Endothelial cell (in vitro differentiated cells): ENCODE measurements at regions not wholly inside any gene's neighbourhood (a gene's known extent, or its start where the extent isn't known, plus 50 kb on each side); places are given as distances from the start of the nearest gene placed in this dataset.

ENCODE experiments used
- DNase-seq: peaks from one replicate; pipeline ENCODE4 v3.0.0; 2021; ENCODE audit warnings: low spot score
- H3K27ac Mint-ChIP-seq: one replicate; pipeline ENCODE4 v1.8.0; 2021; ENCODE audit warnings: mixed read lengths, inconsistent platforms; ENCODE audit not compliant: unreplicated experiment
- H3K27me3 Mint-ChIP-seq: one replicate; pipeline ENCODE4 v1.8.0; 2021; ENCODE audit warnings: mild to moderate bottlenecking, moderate library complexity, mixed read lengths, inconsistent platforms; ENCODE audit not compliant: unreplicated experiment
- H3K36me3 Mint-ChIP-seq: one replicate; pipeline ENCODE4 v1.8.0; 2021; ENCODE audit warnings: mild to moderate bottlenecking, low read depth, mixed read lengths, inconsistent platforms; ENCODE audit not compliant: unreplicated experiment
- H3K4me1 Mint-ChIP-seq: one replicate; pipeline ENCODE4 v1.8.0; 2021; ENCODE audit warnings: mild to moderate bottlenecking, mixed read lengths, inconsistent platforms; ENCODE audit not compliant: unreplicated experiment
- H3K4me3 Mint-ChIP-seq: one replicate; pipeline ENCODE4 v1.8.0; 2021; ENCODE audit warnings: mild to moderate bottlenecking, mixed read lengths, inconsistent platforms; ENCODE audit not compliant: unreplicated experiment
- H3K9me3 Mint-ChIP-seq: one replicate; pipeline ENCODE4 v1.8.0; 2021; ENCODE audit warnings: mixed read lengths, inconsistent platforms; ENCODE audit not compliant: unreplicated experiment
- CTCF ChIP-seq: fragments of 200-600 bp; sonication (generic); IDR thresholded peaks from one replicate; pipeline ENCODE4 v1.5.0; 2021; ENCODE audit warnings: antibody characterized with exemption; ENCODE audit not compliant: unreplicated experiment

- peaks cover 4% of the 10 kb centered on the region for H3K27me3 Mint-ChIP-seq
- no peak for TF ChIP-seq CTCF
- no peaks in the 10 kb centered on the region for H3K36me3 Mint-ChIP-seq
- no peaks in the 10 kb centered on the region for H3K9me3 Mint-ChIP-seq
- H3K27ac Mint-ChIP-seq, result no peak overlapping the region
- no peak overlapping the region for H3K4me3 Mint-ChIP-seq
- H3K4me1 Mint-ChIP-seq, result peaks cover 11% of the 10 kb centered on the region
- no peak for DNase-seq
These were observed 283.1 kb upstream of the NR2F2 start for GRCh38 chr15:96047255-96047931.

GRCh38 chr15:96049323-96049722 is 281.2 kb upstream of the NR2F2 start:
- no peak overlapping the region for H3K4me3 Mint-ChIP-seq
- no peak for DNase-seq
- no peak overlapping the region for H3K27ac Mint-ChIP-seq
- peaks cover 14% of the 10 kb centered on the region for H3K4me1 Mint-ChIP-seq
- H3K27me3 Mint-ChIP-seq, result peaks cover 7% of the 10 kb centered on the region
- no peak for TF ChIP-seq CTCF
- no peaks in the 10 kb centered on the region for H3K9me3 Mint-ChIP-seq
- H3K36me3 Mint-ChIP-seq, result no peaks in the 10 kb centered on the region

- Mint-ChIP-seq H3K36me3 (no peaks in the 10 kb centered on the region), H3K4me3 (no peak overlapping the region), H3K27ac (no peak overlapping the region), H3K27me3 (peaks cover 7% of the 10 kb centered on the region), H3K9me3 (no peaks in the 10 kb centered on the region), H3K4me1 (peaks cover 14% of the 10 kb centered on the region)
- no peak for DNase-seq
- no peak for TF ChIP-seq CTCF
These were observed 280.7 kb upstream of the NR2F2 start for GRCh38 chr15:96049766-96050165.

GRCh38 chr15:96051598-96051997 is 278.9 kb upstream of the NR2F2 start:
- Mint-ChIP-seq H3K36me3 (no peaks in the 10 kb centered on the region), H3K27me3 (peaks cover 7% of the 10 kb centered on the region), H3K27ac (no peak overlapping the region), H3K4me3 (no peak overlapping the region), H3K4me1 (peaks cover 14% of the 10 kb centered on the region), H3K9me3 (no peaks in the 10 kb centered on the region)
- DNase-seq, result no peak
- TF ChIP-seq CTCF, result no peak

- Mint-ChIP-seq H3K4me1 (peaks cover 14% of the 10 kb centered on the region), H3K27ac (no peak overlapping the region), H3K4me3 (no peak overlapping the region), H3K36me3 (no peaks in the 10 kb centered on the region), H3K27me3 (peaks cover 7% of the 10 kb centered on the region), H3K9me3 (no peaks in the 10 kb centered on the region)
- DNase-seq, result no peak
- TF ChIP-seq CTCF, result no peak
These were observed 278.3 kb upstream of the NR2F2 start for GRCh38 chr15:96052154-96052553.
